Thoracic aorta (tissue), 2 donors: ENCODE measurements at regions not wholly inside any gene's neighbourhood (a gene's known extent, or its start where the extent isn't known, plus 50 kb on each side); places are given as distances from the start of the nearest gene placed in this dataset.

ENCODE experiments used
- ATAC-seq: fragments of 150-250 bp; one replicate; pipeline ENCODE4 v1.8.0; 2017; ENCODE audit warnings: low read depth; ENCODE audit not compliant: insufficient number of reproducible peaks, low FRiP score
- DNase-seq: peaks from one replicate; pipeline ENCODE4 v3.0.0-alpha.2; 2020; ENCODE audit warnings: low spot score
- H3K27ac ChIP-seq, 2 donors: fragments of 200-600 bp; sonication (generic); 1 replicate in 1 of 2; 2 replicates in 1 of 2; pipeline ENCODE4 v1.5.1; 2016; ENCODE audit warnings: mild to moderate bottlenecking in 2 of 2, moderate library complexity in 2 of 2
- H3K27me3 ChIP-seq: fragments of 200-600 bp; sonication (generic); replicated peaks from 2 replicates; pipeline ENCODE4 v1.6.0; 2016; ENCODE audit warnings: mild to moderate bottlenecking; ENCODE audit not compliant: insufficient read depth
- H3K36me3 ChIP-seq: fragments of 200-600 bp; sonication (generic); one replicate; pipeline ENCODE4 v1.5.1; 2016
- H3K4me1 ChIP-seq, 2 donors: fragments of 200-600 bp; sonication (generic); 1 replicate in 1 of 2; 2 replicates in 1 of 2; pipeline versions ENCODE4 v1.5.1 to v1.6.0; 2016; ENCODE audit warnings: low read depth in 2 of 2, mild to moderate bottlenecking in 1 of 2; ENCODE audit not compliant: control insufficient read depth in 1 of 2
- H3K4me3 ChIP-seq: fragments of 200-600 bp; sonication (generic); 2 replicates; pipeline ENCODE4 v1.5.1; 2016; ENCODE audit warnings: mild to moderate bottlenecking
- H3K9me3 ChIP-seq: fragments of 200-600 bp; sonication (generic); 2 replicates; pipeline ENCODE4 v1.5.1; 2016
- TF ChIP-seq, protein P1 (sequence below): fragments of 200-600 bp; sonication (generic); IDR thresholded peaks from one replicate; pipeline ENCODE4 v1.5.1; 2019; ENCODE audit warnings: antibody characterized with exemption

DNA sequence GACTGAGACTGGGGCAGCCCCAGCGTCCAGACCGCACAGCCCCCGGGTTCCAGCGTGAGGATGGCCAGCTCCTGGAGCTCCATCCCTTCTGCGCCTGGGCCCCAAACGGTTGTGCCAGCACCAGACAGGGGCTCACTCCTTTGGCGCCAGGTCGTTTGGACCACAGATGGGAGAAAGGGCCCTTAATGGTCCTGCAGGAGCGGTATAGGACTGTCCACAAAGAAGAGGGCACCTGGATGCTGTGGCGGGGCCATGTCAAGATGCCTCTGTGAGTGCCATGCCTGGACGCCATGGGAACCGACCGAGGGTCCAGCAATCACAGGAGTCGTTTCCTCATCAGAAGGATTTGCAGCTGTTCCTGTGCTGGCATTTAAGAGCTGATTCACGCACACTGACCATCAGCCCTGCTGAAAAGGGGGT lies 82.7 kb downstream of the DLL1 start:
- Histone ChIP-seq H3K4me3 (no peak overlapping the region), H3K27ac (no peak overlapping the region), H3K9me3 (no peaks in the 10 kb centered on the region), H3K36me3 (no peaks in the 10 kb centered on the region), H3K4me1 (no peaks in the 10 kb centered on the region), H3K27me3 (no peaks in the 10 kb centered on the region)
- no peak for ATAC-seq
- DNase-seq = no peak
- TF ChIP-seq, protein P1, sequence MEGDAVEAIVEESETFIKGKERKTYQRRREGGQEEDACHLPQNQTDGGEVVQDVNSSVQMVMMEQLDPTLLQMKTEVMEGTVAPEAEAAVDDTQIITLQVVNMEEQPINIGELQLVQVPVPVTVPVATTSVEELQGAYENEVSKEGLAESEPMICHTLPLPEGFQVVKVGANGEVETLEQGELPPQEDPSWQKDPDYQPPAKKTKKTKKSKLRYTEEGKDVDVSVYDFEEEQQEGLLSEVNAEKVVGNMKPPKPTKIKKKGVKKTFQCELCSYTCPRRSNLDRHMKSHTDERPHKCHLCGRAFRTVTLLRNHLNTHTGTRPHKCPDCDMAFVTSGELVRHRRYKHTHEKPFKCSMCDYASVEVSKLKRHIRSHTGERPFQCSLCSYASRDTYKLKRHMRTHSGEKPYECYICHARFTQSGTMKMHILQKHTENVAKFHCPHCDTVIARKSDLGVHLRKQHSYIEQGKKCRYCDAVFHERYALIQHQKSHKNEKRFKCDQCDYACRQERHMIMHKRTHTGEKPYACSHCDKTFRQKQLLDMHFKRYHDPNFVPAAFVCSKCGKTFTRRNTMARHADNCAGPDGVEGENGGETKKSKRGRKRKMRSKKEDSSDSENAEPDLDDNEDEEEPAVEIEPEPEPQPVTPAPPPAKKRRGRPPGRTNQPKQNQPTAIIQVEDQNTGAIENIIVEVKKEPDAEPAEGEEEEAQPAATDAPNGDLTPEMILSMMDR = no peak

DNA sequence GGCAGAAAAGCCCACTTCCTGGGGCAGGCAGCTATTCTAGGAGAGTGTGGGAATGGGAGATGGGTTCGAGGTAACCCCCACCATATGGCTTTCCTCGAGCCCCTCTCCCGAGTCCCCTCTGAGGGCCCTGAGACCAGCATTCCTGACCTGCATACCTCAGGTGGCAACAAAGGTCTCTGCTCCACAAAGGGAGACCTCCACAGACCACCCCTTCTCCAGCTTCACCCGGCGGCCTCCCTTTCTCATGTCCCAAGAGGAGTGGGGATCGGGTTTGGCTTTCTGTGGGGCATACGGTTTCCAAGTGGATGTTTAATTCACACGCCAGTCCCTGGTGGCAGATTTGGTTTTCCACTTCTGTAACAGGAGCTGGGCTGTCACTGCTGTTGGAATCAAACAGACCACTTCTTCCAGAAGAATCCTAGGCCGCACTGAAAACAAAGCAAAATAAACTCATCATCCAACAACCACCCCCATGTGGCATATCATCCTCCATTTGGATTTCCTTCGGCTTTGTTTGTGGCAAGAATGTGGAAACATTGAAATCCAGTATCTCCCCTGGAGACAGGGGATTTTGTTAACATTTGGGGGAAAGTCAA lies 83.2 kb downstream of the DLL1 start:
- no peaks in the 10 kb centered on the region for H3K27me3 ChIP-seq
- H3K27ac ChIP-seq = no peak overlapping the region
- TF ChIP-seq, protein P1 = no peak
- ATAC-seq = no peak
- H3K36me3 ChIP-seq = no peaks in the 10 kb centered on the region
- no peaks in the 10 kb centered on the region for H3K4me1 ChIP-seq
- H3K9me3 ChIP-seq = no peaks in the 10 kb centered on the region
- no peak for DNase-seq
- no peak overlapping the region for H3K4me3 ChIP-seq

DNA sequence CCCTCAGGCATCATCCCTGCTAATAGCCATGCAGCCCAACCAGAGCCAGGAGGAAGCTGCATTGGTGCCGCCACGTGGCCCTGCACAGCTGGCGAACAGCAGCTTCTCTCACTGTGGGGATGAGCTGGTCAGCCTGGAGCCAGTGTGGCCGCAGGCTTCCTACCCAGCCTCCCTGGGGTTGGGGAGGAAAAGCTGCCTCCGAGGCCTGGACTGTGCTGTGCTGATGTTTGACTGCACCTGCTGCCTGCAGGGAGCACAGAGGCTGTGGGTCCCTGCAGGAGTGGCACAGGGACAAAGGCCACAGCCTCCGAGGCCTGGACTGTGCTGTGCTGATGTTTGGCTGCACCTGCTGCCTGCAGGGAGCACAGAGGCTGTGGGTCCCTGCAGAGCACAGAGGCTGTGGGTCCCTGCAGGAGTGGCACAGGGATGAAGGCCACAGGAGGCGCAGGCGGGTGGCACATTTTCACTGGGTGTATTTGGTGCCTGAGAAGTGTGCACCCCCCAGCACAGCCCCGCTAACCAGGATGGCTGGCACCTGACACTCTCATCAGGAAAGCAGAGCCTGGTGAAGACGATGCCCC lies 83.9 kb downstream of the DLL1 start:
- DNase-seq = no peak
- H3K36me3 ChIP-seq = no peaks in the 10 kb centered on the region
- no peak overlapping the region for H3K4me3 ChIP-seq
- no peaks in the 10 kb centered on the region for H3K27me3 ChIP-seq
- no peak for ATAC-seq
- H3K27ac ChIP-seq = no peak overlapping the region
- H3K9me3 ChIP-seq = no peaks in the 10 kb centered on the region
- no peaks in the 10 kb centered on the region for H3K4me1 ChIP-seq
- TF ChIP-seq, protein P1 = no peak

DNA sequence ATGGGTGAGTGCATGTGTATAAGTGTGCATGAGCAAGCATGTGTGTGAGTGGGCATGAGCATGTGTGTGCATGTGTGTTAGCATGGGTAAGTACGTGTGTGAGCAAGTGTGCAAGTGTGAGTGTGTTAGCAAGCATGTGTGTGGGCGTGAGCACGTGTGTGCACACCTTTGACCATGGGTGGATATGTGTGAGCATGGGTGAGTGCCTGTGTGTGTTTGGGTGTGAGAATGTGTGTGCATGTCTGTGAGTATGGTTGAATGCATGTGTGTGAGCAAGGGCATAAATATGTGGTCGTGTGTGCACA lies 84.6 kb downstream of the DLL1 start:
- ATAC-seq (no peak), DNase-seq (no peak)
- TF ChIP-seq, protein P1 = no peak
- Histone ChIP-seq H3K4me1 (no peaks in the 10 kb centered on the region), H3K36me3 (no peaks in the 10 kb centered on the region), H3K9me3 (no peaks in the 10 kb centered on the region), H3K27ac (no peak overlapping the region), H3K4me3 (no peak overlapping the region), H3K27me3 (no peaks in the 10 kb centered on the region)

DNA sequence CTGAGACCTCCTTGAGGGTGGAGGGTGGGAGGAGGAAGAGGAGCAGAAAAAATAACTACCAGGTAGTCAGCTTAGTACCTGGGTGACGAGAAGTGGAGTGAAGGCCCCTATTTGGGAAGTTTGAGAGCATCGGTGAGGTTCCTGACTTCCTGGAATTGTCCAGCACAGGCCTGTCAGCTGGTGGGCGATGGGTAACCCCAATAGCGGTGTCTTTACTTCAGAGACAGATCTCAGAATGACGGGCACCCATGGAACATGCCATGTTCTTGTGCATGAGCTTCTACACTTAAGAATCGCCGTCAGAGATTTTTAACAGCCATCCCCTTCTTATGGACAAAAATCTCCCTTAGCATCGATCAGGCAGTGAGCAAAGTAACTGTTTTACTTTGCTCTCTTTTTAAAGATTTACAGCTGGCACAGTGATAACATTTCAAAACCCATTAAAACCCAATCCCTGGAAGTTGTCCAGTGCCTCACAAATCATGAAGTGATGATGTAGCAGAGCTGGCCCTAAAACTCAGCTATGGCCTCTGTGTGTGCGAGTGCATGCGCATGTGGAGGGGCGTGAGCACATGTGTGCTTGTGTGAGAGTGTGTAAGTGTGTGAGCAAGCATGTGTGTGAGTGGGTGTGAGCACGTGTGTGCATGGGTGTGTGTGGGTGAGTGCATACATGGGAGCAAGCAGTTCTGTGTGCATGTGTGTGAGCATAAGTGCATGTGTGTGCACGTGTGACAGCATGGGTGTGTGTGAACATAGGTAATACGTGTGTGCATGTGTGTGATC lies 85.2 kb downstream of the DLL1 start:
- H3K27me3 ChIP-seq = no peaks in the 10 kb centered on the region
- DNase-seq (no peak), ATAC-seq (no peak)
- H3K36me3 ChIP-seq = no peaks in the 10 kb centered on the region
- peaks cover 0 to under 1% of the 10 kb centered on the region in 2 donors for H3K4me1 ChIP-seq
- no peak overlapping the region for H3K4me3 ChIP-seq
- H3K27ac ChIP-seq = no peak overlapping the region
- no peaks in the 10 kb centered on the region for H3K9me3 ChIP-seq
- TF ChIP-seq, protein P1 = no peak
